ENCODE measurements at regions not wholly inside any gene's neighbourhood (a gene's known extent, or its start where the extent isn't known, plus 50 kb on each side); places are given as distances from the start of the nearest gene placed in this dataset.

- TF ChIP-seq EZH2phosphoT487 (IDR thresholded peaks at IDR 0.05; ENCODE audit: low read length) (no peak), CTCF (IDR thresholded peaks at IDR 0.05; ENCODE audit: low read length) (no peak), EZH2 (optimal IDR thresholded peaks at IDR 0.05; ENCODE audit: low read depth, low read length) (no peak)
These were observed 524.1 kb downstream of the TMEM38B start for GRCh38 chr9:106218427-106218826.

All from MM.1S (cell line).